Omental fat pad (tissue), 3 donors: ENCODE measurements at regions not wholly inside any gene's neighbourhood (a gene's known extent, or its start where the extent isn't known, plus 50 kb on each side); places are given as distances from the start of the nearest gene placed in this dataset.

Source experiments
- ATAC-seq: fragments of 150-250 bp; one replicate; pipeline ENCODE4 v1.9.1; 2016; ENCODE audit warnings: mild to moderate bottlenecking, moderate library complexity; ENCODE audit not compliant: low FRiP score
- DNase-seq: peaks from one replicate; pipeline ENCODE4 v3.0.0-alpha.2; 2019; ENCODE audit warnings: low spot score
- CTCF ChIP-seq, 3 donors: fragments of 450-650 bp; IDR thresholded peaks; one replicate each; pipeline ENCODE4 v1.5.1; 2016 to 2017; ENCODE audit warnings: antibody characterized with exemption in 3 of 3, mild to moderate bottlenecking in 3 of 3, moderate library complexity in 2 of 3

DNA sequence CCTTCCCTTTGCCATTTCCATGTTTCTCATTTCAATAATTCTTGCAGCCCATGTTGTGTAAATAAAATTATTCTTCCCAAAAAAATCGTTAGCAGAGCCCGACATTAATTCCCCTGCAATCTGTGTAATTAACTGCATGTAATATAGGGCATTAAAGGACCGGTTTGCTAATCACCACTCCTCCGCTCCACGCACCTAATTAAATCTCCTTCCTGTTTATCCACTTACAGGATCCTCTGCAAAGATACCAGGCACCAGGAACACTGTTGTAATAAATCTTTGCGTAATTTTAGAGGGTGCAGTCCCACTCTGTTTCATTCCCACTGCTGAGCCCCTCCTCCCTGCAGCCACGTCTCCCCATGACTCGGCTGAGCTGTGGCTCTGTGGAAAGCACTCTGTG, 105.0 kb upstream of the PPP1R26 start:
- ATAC-seq (no peak), DNase-seq (no peak)
- TF ChIP-seq CTCF (IDR thresholded peaks at IDR 0.05): no peak

- ATAC-seq: no peak
- DNase-seq: no peak
- TF ChIP-seq CTCF (IDR thresholded peaks at IDR 0.05): no peak
Observed at GRCh38 chr9:135375001-135375400, 104.6 kb upstream of the PPP1R26 start.

DNA sequence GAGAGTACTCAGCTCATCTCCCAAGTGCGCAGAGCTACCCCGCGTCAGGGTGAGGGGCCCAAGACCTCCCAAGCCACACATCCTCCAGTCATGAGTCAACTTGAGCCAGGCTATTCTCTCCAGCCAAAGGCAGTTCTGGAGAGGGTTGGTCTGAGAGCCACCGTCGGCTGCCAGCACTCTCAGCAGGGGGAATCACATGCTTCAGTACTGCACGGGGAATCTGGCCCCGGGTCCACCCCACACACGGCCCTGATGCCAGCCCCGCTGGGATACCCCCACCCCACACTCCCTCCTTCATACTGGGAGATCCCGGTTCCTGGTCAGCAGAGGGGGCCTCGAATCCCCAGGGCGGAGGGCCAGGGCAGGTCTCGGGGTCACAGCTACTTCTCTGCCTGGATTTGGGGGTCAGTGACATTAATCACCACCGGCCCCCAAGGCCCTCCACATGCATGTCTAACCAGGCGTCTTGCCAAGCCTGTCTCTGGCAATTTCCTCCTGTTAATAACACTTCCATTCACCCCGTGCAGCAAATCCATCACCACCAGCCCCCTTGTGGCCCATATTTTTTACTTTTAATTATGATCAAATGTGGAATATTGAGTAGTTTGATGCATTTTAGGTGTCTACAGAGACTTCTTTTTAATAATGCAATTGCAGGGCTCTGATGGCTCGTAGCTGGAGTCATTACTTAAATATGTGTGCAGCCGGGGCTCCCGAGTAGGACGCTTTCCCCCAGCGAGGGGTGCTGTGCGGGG, 102.9 kb upstream of the PPP1R26 start:
- no peak for TF ChIP-seq CTCF (IDR thresholded peaks at IDR 0.05)
- DNase-seq (no peak), ATAC-seq (no peak)

DNA sequence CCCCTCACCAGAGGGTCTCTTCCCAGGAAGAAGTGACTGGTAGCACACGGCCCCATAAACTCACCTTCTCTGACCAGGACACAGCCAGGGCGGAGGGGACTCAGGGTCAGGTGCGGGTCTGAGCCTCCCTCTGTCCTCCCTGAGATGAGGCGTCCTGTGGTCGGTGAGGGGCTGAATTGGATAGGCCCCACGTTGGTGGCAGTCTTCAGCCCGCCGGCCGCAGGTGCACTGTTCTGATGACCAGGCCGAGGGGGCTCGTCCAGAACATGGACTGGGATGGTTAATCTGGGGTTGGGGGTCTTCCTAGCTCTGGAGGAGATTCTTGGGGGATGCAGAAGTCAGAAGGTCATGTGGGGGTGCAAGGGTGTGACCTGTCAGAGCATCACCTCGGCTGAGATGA, 102.2 kb upstream of the PPP1R26 start:
- ATAC-seq (no peak), DNase-seq (no peak)
- no peak for TF ChIP-seq CTCF (IDR thresholded peaks at IDR 0.05)

- DNase-seq (no peak), ATAC-seq (no peak)
- no peak for TF ChIP-seq CTCF (IDR thresholded peaks at IDR 0.05)
Observed at GRCh38 chr9:135378751-135379150, 100.8 kb upstream of the PPP1R26 start.

DNA sequence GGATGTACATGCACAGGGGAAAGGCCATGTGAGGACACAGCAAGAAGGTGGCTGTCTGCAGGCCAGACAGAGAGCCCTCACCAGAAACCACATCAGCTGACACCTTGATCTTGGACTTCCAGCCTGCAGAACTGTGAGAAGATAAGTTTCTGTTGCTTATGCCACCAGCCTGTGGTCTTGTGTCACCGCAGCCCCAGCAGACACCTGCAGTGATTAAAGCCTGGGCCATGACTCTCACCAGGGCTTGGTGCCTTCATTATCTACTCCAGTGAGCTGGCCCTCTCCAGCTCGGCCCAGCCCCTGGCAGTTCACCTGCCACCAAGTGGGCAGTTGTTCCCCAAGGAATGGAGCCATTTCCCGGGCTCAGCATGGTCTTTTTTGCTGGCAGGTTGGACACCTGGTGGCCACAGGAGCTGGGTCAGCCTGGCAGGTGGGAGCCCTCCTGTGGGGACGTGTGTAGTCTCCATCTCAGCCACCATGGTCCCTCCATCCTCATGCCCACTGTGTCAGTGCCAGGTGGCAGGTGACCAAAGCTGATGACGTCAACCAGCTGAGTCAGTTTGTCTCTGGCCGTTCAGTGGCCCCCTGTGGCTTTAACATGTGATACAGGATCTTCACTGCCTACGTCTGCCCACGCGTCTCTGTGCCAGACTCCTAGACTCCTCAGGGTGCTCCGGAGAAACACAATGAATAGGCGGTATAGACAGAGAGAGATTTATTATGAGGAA, 99.9 kb upstream of the PPP1R26 start:
- DNase-seq (no peak), ATAC-seq (no peak)
- no peak for TF ChIP-seq CTCF (IDR thresholded peaks at IDR 0.05)
